Jurkat, Clone E6-1 (cell line): ENCODE measurements at regions not wholly inside any gene's neighbourhood (a gene's known extent, or its start where the extent isn't known, plus 50 kb on each side); places are given as distances from the start of the nearest gene placed in this dataset.
"Not testable (repeated sequence)": the region's sequence is repeated elsewhere in the genome, so short reads cannot be mapped to it uniquely, and the experiment has no call there.

Experiments
- DNase-seq: peaks from one replicate; pipeline ENCODE4 v3.0.0-alpha.2; 2011; ENCODE audit warnings: low read depth, low spot score
- H3K4me3 ChIP-seq: 2 replicates; pipeline ENCODE4 v1.5.1; 2011; ENCODE audit warnings: mild to moderate bottlenecking, low read length, control low read depth, moderate library complexity

DNA sequence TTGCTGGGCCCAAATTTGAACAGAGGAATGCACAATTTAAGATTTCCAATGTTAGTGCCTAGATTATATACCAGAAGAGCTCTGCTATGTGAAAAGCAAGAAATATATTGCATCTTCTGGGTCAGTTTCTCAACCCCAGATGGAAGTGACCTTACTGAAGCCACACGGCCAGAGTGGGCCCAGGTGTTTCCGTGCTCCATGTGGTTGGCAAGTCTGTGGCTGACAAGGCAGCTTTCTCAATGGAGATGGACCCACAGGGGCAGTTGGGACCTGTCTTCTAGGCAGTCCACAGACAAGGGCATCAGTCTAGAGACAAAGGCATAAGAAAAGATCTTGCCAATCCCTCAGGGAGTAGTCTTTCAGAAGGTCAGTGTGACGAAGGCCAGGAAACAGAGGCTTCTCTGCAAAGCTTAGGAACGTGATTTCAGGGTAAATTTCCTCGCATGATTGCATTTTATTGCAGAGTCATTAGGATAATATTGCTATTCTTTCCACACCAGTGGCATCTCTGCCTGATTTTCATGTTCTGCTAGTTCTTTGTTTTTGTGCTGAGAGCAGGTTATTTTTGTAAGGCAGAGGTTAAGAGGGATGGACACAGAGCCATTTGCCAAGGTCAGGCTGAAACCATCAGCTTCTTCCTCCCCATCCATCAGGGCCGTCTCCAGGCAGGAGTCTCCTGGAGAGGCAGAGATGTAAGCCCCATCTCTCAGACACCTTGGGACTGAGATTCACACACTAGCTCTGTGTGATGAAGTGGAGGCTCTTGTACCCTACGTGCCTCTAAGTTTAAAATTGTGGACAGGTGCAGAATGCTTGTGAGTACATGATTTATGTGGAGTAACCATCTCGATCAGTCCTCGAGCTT lies 202.1 kb downstream of the ANKRD30B start:
- H3K4me3 ChIP-seq, result no peak overlapping the region
- no peak for DNase-seq

DNA sequence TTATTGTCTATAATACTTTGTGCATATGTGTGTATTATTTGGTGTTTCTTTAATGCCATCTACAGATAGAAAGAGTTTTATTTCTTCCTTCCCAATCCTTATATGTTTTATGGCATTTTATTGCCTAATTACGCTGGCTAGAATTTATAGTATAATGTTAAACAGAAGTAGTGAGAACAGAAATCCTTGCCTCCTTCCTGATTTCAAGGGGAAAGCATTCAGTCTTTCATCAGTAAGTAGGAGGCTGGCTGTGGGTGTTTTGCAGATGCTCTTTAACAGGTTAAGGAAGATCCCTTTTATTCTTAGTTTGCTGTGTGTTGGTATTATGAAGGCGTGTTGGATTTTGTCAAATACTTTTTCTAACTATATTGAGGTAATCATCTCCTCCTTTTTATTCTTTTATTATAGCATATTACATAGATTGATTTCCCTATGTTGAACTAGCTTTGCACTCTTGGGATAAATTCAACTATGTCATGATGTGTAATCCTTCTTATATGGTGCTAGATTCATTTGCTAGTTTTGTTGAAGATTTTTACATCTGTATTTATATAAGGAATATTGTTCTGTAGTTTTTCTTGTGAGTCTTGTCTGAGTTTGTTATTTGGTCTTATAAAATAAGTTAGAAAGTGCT lies 204.6 kb downstream of the ANKRD30B start:
- DNase-seq, H3K4me3 ChIP-seq: not testable (repeated sequence)

DNA sequence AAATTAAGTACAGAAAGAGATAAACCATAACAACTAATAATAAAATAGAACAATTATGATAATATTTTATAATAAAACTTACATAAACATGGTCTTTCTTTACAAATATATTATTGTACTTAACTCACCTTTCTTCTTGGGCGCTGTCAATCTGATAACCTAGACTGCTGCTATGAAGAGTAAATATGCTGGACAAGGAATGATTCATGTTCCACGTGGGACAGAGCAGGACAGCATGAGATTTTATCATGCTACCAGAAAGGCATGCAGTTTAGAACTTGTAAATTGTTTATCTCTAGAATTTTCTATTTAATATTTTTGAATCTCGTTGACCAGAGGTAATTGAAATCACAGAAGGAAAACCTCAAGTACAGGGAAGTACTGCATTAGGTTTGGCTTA lies 210.7 kb downstream of the ANKRD30B start:
- no peak overlapping the region for H3K4me3 ChIP-seq
- DNase-seq, result no peak

DNA sequence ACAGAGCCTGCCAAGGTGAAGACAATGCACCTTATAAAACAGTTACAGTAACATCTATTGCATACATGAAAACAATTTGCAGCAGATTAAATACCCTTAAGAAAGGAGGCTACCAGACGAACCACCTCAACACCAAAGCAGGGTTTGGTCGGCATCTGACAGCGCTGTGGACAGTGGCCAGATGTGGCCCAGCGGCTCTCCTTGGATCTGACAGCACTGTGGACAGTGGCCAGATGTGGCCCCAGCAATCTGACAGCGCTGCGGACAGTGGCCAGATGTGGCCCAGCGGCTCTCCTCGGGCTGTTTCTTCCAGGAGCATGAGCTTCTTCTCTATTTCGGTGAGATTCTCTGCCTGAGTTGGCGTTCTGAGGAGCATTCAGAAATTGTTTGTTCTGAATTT lies 211.6 kb downstream of the ANKRD30B start:
- H3K4me3 ChIP-seq, result no peak overlapping the region
- DNase-seq, result no peak

DNA sequence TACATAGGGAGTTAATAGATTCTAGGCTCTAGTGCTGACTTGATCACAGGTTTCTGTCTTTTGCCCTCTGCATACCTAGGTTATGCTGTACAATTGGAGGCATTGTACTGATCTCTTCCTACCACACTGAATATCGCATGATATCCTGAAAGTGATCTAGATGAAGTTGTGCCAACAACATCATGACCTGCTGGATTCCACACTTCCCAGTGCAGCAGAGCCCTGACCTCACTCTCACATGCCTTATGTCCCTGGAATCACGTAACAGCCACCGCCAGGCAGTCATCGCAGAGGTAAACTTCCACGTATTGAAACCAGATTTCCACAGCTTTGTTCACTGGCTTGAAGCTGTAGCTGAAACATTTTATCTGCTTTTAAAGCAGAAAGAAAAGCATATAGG lies 214.0 kb downstream of the ANKRD30B start:
- no peak overlapping the region for H3K4me3 ChIP-seq
- DNase-seq, result no peak

DNA sequence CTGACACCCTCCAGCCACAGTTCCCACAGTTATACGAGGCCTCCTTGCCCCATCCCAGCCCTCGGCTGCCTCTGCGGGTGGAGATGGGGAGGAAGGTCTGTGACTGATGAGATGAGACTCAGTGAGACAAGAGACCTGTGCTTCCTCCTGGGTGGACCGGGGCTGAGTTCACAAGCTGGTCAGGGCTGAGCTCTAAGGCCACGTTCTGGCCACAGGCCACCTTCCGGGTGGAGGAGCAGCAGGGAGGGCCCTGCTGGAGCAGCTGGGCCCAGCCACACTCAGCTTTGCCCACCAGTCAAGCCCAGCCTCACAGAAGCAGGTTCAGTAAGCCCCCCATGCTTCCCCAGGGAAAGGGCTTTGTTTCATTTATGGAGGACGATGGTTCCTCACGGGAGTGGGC lies 214.7 kb downstream of the ANKRD30B start:
- H3K4me3 ChIP-seq, result no peak overlapping the region
- no peak for DNase-seq

DNA sequence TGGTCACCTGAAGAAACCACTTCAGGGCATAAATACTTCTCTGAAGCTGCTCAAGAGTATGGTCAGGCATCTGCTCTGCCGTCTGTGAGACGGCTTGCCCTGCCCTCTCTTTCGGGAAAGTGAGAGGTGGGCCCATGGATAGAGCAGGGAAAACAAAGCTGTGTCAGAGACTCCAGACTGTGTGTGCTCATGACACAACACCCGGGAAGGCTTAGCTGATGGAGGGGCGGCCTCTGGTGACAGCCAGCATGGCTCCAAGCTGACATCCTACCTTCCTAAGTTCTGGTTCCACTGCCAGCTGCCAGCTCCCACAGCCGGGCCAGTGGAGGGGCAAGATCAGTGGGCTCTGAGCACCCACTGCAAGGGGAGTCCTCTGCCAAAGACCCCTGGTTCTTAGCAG lies 215.3 kb downstream of the ANKRD30B start:
- no peak for DNase-seq

DNA sequence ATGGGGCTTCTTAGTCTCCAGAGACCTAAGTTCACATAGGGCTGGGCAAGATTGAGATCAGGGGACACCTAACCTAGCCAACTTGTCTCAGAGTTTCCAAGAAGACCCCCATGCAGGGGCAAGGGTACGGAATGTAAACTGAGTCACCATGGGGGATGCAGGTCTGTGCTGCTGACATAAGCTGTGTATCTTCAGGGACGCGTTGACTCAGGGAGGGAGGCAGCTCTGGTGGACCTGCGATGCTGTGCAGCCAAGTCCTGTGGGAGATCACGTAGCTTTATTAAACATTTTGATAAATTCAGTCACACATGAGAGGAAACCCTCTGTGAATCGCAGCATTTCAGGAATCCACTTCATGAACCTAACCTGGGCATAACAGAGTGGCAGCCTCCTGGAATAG lies 216.0 kb downstream of the ANKRD30B start:
- no peak overlapping the region for H3K4me3 ChIP-seq
- DNase-seq, result no peak

More for the DNA sequence above, 215.3 kb downstream of the ANKRD30B start:
- H3K4me3 ChIP-seq, result no peak overlapping the region

DNA sequence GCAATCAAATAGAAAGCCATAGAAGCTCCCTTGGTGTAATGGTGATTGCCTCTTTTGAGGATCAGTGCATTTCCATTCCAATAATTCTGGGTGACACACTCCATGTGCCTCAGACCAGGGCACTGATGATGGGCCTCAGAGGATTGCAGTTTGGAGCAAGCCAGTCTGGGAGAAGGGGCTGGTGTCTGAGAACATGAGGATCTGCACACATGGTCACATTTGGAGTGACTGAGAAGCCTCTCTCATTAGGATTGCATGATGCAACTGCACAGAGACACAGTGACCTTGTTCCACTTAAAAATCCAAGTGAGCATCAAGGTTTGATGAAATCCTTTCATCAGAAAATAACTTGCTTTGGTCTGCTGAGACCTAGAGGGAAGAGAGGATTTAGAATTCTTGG lies 216.4 kb downstream of the ANKRD30B start:
- no peak for DNase-seq
- no peak overlapping the region for H3K4me3 ChIP-seq

DNA sequence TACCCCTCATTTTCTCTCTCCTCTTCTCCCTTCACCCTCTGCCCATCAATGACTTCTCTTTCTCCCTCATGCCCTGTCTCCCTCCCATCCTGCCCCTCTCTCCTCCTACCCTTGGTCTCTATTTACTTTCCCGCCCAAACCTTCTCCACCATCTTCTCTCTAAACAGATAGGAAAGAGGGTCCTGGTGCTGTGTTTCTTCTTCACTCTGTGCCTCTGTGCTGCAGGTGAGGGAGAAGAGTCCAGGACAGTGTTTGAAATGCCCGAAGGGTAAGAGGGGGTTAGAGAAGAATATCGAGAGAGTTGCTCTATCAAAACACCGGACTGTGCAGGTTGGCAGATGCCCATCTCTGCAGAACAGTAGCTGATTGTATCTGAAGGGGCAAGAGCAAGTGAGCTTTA lies 217.0 kb downstream of the ANKRD30B start:
- not testable (repeated sequence) for DNase-seq, H3K4me3 ChIP-seq

DNA sequence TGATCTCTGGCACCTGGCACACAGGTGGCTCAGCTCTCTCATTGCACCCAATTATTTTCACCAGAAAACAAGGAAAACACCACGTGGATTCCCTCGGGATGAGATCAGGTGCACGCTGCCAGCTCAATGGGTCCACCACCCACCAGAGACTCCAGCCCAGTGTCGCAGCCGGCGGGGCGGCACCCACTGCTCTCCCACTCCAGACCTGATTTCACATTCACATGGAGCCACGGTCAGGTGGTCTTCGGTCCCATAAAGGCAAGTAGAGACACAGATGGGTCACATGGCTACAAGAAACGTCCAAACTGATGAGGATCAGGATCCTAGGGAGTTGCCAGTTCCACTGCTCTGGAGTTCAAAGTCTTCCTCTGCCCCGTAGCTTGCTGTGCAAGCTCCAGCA lies 217.6 kb downstream of the ANKRD30B start:
- no peak overlapping the region for H3K4me3 ChIP-seq
- DNase-seq, result no peak

DNA sequence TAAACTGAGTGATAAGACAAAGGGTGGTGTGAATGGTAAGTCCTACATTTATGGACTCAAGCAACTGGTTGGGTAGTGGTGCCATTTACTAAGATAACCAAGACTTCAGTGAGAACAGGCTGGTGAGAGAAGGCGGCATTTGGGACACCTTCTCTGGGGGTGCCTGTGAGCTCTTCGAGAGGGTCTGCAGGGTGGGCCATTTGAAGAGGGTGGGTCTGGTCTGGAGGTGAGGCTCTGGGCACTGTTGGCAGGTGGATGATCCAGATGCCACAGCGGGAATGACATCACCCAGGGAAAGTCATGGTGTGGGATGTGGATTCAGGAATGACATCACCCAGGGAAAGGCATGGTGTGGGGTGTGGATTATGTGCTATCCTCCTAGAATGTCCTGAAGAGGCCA lies 219.3 kb downstream of the ANKRD30B start:
- not testable (repeated sequence) for H3K4me3 ChIP-seq, DNase-seq

DNA sequence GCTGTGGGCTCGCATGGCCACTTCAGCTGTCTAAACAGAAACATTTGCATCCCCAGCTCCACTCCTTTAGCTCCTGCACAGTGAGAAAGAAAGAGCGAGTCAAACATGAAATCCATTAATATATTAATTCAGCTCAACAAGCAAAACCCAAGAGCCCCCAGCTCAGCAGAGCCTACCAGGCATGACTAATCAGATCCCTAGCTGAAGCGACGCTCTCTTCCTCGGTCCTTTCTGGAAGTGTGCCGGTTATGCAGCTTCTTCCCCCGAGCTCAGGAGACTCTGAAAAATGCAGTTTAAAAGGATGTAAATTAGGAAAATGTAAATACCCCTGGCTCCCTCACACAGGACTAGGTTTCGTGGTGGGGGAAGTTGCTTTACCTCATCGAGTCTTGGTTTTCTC lies 221.5 kb downstream of the ANKRD30B start:
- H3K4me3 ChIP-seq, result no peak overlapping the region
- DNase-seq, result no peak

DNA sequence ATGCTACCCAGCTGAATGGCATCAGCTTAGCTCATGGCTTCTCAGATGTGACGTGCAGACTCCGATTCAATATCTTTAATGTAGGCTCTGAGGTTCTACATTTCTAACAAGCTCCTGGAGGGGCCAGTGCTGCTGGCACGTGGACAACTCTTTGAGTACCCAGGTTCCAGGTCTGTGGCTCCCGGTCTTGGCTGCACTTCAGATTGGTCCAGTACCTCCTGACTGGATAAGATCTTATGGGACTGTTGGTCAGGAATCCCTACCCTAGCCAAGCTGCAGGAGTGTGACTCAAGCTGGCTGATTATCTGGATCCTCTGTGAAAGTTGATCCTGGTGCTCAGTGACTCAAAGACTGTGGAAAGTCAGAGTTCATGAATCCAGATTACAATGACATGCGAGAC lies 222.1 kb downstream of the ANKRD30B start:
- no peak for DNase-seq
- H3K4me3 ChIP-seq, result no peak overlapping the region

DNA sequence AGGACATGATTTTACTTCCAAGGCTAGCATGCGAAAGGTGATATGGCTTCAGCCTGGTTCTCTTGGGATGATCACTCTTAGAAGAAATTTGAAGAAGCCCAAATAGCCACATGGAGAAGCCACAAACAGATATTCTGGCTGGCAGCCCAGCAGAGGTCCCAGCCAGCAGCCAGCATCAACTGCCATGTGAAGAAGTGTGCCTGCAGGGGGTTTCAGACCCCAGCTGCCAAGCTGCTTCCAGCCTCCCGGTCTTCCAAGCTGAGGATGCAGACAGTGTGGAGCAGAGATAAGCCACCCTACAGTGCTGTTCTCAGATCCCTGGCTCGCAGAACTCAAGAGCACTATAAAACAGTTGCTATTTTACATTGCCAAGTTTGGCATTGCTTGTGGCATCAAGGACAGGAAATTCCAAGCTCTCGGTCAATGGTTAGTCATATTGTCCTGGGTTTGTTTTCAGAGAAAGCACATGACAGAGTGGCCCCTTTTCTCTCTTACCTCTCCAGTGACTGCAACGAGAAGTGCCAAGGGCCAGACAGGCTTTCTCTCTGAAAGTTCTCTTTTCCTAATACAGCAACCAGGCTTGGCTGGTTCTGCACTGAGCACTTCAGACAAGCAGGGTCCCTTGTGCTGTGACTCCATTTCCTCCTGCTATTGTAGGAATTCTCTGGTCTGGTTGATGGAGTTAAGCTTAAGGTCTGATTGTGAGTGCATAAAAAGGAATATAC lies 223.7 kb downstream of the ANKRD30B start:
- DNase-seq, result no peak
- H3K4me3 ChIP-seq, result no peak overlapping the region

DNA sequence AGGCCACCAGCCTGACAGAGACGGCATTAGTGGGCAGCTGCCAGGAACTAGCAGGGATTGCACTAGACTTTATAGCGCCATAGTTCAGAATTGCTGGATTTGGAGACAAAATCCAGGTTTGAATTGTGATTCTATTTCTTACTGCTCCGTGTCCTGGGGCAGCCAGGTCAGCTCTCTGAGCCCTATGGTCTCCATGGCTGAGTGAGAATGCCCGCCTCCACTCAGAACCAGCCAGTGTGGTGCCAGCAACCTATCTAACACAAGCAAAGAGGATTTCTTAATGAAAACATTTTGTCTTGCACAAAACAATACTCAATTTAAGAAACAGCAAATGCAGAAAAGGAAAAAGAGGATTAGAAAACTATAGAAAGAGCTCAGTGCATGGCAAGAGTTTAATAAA lies 225.4 kb downstream of the ANKRD30B start:
- not testable (repeated sequence) for H3K4me3 ChIP-seq, DNase-seq

DNA sequence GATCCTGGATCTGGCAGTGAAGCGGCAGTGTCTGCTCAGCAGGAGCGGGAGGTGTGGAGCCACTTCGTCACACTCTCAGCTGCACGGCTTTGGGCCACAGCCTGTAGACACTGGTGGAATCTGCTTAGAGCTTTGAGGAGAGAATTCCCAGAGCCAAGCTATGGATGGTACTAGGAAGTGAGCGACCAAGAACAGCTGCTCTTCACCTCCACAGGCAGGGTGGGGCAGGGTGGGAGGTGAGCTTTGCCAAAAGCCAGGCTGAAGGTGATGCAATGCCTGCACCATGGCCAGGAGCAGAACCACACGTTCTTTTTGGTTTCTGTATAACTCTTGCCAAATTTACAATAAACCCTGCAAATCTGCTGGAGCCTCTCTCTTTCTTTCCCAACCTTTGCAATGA lies 226.1 kb downstream of the ANKRD30B start:
- no peak overlapping the region for H3K4me3 ChIP-seq
- no peak for DNase-seq

DNA sequence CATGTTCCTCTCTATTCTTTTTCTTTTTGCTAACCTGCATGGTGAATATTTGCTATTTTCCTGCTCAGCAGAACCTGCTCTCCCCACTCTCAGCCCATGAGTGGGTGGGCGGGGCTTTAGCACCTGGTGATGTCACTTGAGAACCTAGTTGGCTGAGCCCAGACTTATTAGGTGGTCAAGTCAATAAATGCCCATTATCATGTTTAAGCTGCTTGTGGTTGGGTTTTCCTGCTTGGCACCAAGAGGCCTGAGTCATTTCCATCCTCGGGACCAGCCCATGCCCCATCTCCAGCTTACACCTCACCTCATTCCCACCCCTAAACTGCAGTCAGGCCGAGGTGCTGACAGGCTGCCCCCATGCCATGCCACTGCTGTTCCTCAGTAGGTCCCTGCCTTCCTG lies 226.6 kb downstream of the ANKRD30B start:
- no peak for DNase-seq
- H3K4me3 ChIP-seq, result no peak overlapping the region

DNA sequence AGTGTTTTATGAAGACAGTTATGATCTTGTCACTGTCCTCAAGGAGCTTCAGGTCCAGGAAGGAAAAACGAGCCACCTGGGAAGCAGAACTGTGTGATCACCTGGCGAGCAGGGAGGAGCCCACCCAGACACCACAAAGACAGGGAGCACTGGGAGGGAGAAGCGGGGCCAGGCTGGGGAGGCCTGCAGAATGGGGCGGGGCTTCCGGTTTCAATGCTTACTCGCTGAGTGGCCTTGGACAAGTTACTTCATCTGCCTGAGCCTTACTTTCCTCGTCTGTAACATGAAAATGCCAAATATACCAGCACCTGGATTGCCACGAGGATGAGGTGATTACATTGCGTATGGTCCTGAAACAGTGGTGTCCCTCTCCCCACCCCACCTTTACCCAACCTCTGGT lies 227.5 kb downstream of the ANKRD30B start:
- no peak for DNase-seq
- no peak overlapping the region for H3K4me3 ChIP-seq

DNA sequence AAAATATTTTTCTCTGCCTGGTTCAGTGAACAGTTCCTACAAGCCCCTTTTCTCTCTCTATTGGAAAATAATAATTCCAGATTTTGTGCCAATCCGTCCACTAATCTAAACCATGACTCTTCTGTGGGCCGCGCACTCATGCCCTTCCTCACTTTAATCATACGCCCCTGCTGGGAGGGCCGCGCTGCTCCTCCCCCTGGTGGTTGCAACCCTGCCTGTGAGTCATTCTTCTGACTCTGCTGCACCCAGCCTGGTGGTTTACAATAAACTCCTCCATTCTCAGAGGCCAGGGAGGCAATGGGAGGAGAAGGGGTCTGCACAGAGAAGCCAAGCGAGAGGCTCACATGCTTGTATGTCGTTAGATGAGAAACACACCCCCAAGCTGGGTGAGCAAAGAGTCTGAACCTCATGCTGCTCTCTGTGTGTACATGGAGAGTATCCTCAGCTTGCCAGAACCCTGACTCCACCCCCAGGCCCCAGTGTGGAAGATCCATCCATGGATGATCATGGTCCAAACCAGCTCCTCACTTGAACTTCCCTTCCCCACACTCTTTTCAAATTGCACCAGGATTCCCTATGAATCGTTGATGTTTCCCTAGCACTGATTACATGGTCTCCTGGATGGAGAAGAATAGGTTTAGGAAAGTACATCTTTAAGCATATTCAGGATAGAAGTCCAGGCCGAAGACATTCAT lies 228.9 kb downstream of the ANKRD30B start:
- H3K4me3 ChIP-seq, result no peak overlapping the region
- no peak for DNase-seq
